B cell (primary cell): ENCODE measurements at regions not wholly inside any gene's neighbourhood (a gene's known extent, or its start where the extent isn't known, plus 50 kb on each side); places are given as distances from the start of the nearest gene placed in this dataset.

Experiments
- EZH2 ChIP-seq: IDR thresholded peaks from 2 replicates; pipeline ENCODE4 v1.6.1; 2012; ENCODE audit warnings: borderline replicate concordance, low read depth, mild to moderate bottlenecking, moderate library complexity, low read length; ENCODE audit not compliant: insufficient read depth, poor library complexity, severe bottlenecking
- TF ChIP-seq, protein P1 (sequence below): fragments of 200-600 bp; IDR thresholded peaks from one replicate; pipeline ENCODE4 v1.8.0; 2022; ENCODE audit warnings: antibody characterized with exemption, mild to moderate bottlenecking

- TF ChIP-seq, protein P1, sequence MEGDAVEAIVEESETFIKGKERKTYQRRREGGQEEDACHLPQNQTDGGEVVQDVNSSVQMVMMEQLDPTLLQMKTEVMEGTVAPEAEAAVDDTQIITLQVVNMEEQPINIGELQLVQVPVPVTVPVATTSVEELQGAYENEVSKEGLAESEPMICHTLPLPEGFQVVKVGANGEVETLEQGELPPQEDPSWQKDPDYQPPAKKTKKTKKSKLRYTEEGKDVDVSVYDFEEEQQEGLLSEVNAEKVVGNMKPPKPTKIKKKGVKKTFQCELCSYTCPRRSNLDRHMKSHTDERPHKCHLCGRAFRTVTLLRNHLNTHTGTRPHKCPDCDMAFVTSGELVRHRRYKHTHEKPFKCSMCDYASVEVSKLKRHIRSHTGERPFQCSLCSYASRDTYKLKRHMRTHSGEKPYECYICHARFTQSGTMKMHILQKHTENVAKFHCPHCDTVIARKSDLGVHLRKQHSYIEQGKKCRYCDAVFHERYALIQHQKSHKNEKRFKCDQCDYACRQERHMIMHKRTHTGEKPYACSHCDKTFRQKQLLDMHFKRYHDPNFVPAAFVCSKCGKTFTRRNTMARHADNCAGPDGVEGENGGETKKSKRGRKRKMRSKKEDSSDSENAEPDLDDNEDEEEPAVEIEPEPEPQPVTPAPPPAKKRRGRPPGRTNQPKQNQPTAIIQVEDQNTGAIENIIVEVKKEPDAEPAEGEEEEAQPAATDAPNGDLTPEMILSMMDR, result no peak
- TF ChIP-seq EZH2, result no peak
These were observed 236.6 kb upstream of the ANKRD50 start for GRCh38 chr4:124948976-124949597.
